ENCODE measurements at regions not wholly inside any gene's neighbourhood (a gene's known extent, or its start where the extent isn't known, plus 50 kb on each side); places are given as distances from the start of the nearest gene placed in this dataset.

GRCh38 chr2:5304640-5305039 lies 387.5 kb upstream of the SOX11 start:
- no peak for DNase-seq

- no peak for DNase-seq
Measured at GRCh38 chr2:5315041-5315440, 377.1 kb upstream of the SOX11 start.

- no peak for DNase-seq
Measured at GRCh38 chr2:5315512-5315911, 376.7 kb upstream of the SOX11 start.

- no peak for DNase-seq
Measured at GRCh38 chr2:5316001-5316490, 376.1 kb upstream of the SOX11 start.

- DNase-seq = no peak
Measured at GRCh38 chr2:5319493-5319892, 372.7 kb upstream of the SOX11 start.

GRCh38 chr2:5322396-5322795 lies 369.8 kb upstream of the SOX11 start:
- DNase-seq = no peak

- DNase-seq = no peak
Measured at GRCh38 chr2:5325523-5325922, 366.7 kb upstream of the SOX11 start.

- DNase-seq = no peak
Measured at GRCh38 chr2:5328826-5329225, 363.4 kb upstream of the SOX11 start.

- DNase-seq = no peak
Measured at GRCh38 chr2:5329763-5330162, 362.4 kb upstream of the SOX11 start.

GRCh38 chr2:5330961-5331360 lies 361.2 kb upstream of the SOX11 start:
- DNase-seq = no peak

- no peak for DNase-seq
Measured at GRCh38 chr2:5332925-5333324, 359.3 kb upstream of the SOX11 start.

GRCh38 chr2:5339473-5339872 lies 352.7 kb upstream of the SOX11 start:
- DNase-seq = no peak

- DNase-seq = no peak
Measured at GRCh38 chr2:5343785-5344335, 348.3 kb upstream of the SOX11 start.

- DNase-seq = no peak
Measured at GRCh38 chr2:5352286-5352685, 339.9 kb upstream of the SOX11 start.

GRCh38 chr2:5353565-5353964 lies 338.6 kb upstream of the SOX11 start:
- DNase-seq = no peak

- DNase-seq = no peak
Measured at GRCh38 chr2:5359397-5359796, 332.8 kb upstream of the SOX11 start.

- no peak for DNase-seq
Measured at GRCh38 chr2:5360081-5360480, 332.1 kb upstream of the SOX11 start.

- DNase-seq = no peak
Measured at GRCh38 chr2:5364361-5364760, 327.8 kb upstream of the SOX11 start.

GRCh38 chr2:5365871-5366461 lies 326.2 kb upstream of the SOX11 start:
- peak; percentile 55 for DNase-seq

GRCh38 chr2:5367321-5367720 lies 324.9 kb upstream of the SOX11 start:
- no peak for DNase-seq

GRCh38 chr2:5368263-5368662 lies 323.9 kb upstream of the SOX11 start:
- no peak for DNase-seq

- DNase-seq = no peak
Measured at GRCh38 chr2:5369510-5369909, 322.7 kb upstream of the SOX11 start.

GRCh38 chr2:5370158-5370557 lies 322.0 kb upstream of the SOX11 start:
- DNase-seq = no peak

- DNase-seq = no peak
Measured at GRCh38 chr2:5372141-5372540, 320.0 kb upstream of the SOX11 start.

- DNase-seq = peak; percentile 22
Measured at GRCh38 chr2:5373200-5373599, 319.0 kb upstream of the SOX11 start.

Measured in fibroblast of skin of abdomen (primary cell).